Smooth muscle cell (in vitro differentiated cells): ENCODE measurements at regions not wholly inside any gene's neighbourhood (a gene's known extent, or its start where the extent isn't known, plus 50 kb on each side); places are given as distances from the start of the nearest gene placed in this dataset.

Experiments used
- DNase-seq: peaks from one replicate; lab custom pipeline; 2025; ENCODE audit not compliant: unreplicated experiment; lab: John Stamatoyannopoulos, UW
- H2AFZ ChIP-seq: fragments of 200-600 bp; sonication (generic); 2 replicates; pipeline ENCODE4 v1.6.0; 2016; ENCODE audit warnings: antibody characterized with exemption, low read depth, mild to moderate bottlenecking
- H3F3A ChIP-seq: fragments of 200-600 bp; sonication (generic); 2 replicates; pipeline ENCODE4 v1.6.0; 2017; ENCODE audit warnings: antibody characterized with exemption, low read depth
- H3K27ac ChIP-seq: fragments of 200-600 bp; sonication (generic); 2 replicates; pipeline ENCODE4 v1.5.1; 2016; ENCODE audit warnings: low read depth, mild to moderate bottlenecking
- H3K27me3 ChIP-seq: fragments of 200-600 bp; sonication (generic); 2 replicates; pipeline ENCODE4 v1.6.1; 2016; ENCODE audit warnings: low read depth, mild to moderate bottlenecking
- H3K36me3 ChIP-seq: fragments of 200-600 bp; sonication (generic); 2 replicates; pipeline ENCODE4 v1.5.1; 2016; ENCODE audit warnings: low read depth
- H3K4me1 ChIP-seq: fragments of 200-600 bp; sonication (generic); 2 replicates; pipeline ENCODE4 v1.5.1; 2016; ENCODE audit warnings: low read depth
- H3K4me2 ChIP-seq: fragments of 200-600 bp; sonication (generic); 2 replicates; pipeline ENCODE4 v1.6.0; 2016; ENCODE audit warnings: mild to moderate bottlenecking
- H3K4me3 ChIP-seq: fragments of 200-600 bp; sonication (generic); 2 replicates; pipeline ENCODE4 v1.5.1; 2016; ENCODE audit warnings: mild to moderate bottlenecking
- H3K79me2 ChIP-seq: fragments of 200-600 bp; sonication (generic); 2 replicates; pipeline ENCODE4 v1.6.0; 2016; ENCODE audit warnings: low read depth, mild to moderate bottlenecking
- H3K9ac ChIP-seq: fragments of 200-600 bp; sonication (generic); 2 replicates; pipeline ENCODE4 v1.6.0; 2016; ENCODE audit warnings: low read depth
- H3K9me3 ChIP-seq: fragments of 200-600 bp; sonication (generic); replicated peaks from 2 replicates; pipeline ENCODE4 v1.5.1; 2016; ENCODE audit warnings: low read depth
- H4K20me1 ChIP-seq: fragments of 200-600 bp; sonication (generic); 2 replicates; pipeline ENCODE4 v1.6.0; 2016; ENCODE audit warnings: low read depth
- CTCF ChIP-seq: fragments of 200-600 bp; sonication (generic); IDR thresholded peaks from 2 replicates; pipeline ENCODE4 v1.5.1; 2017; ENCODE audit warnings: borderline replicate concordance, mild to moderate bottlenecking, antibody characterized with exemption; ENCODE audit not compliant: insufficient read depth, poor library complexity, severe bottlenecking
- WGBS: methylation state at CpG from one replicate; pipeline ENCODE4 v1.1.7; 2016; ENCODE audit warnings: low lambda C conversion rate; 5-methylcytosine and 5-hydroxymethylcytosine counted together

DNA sequence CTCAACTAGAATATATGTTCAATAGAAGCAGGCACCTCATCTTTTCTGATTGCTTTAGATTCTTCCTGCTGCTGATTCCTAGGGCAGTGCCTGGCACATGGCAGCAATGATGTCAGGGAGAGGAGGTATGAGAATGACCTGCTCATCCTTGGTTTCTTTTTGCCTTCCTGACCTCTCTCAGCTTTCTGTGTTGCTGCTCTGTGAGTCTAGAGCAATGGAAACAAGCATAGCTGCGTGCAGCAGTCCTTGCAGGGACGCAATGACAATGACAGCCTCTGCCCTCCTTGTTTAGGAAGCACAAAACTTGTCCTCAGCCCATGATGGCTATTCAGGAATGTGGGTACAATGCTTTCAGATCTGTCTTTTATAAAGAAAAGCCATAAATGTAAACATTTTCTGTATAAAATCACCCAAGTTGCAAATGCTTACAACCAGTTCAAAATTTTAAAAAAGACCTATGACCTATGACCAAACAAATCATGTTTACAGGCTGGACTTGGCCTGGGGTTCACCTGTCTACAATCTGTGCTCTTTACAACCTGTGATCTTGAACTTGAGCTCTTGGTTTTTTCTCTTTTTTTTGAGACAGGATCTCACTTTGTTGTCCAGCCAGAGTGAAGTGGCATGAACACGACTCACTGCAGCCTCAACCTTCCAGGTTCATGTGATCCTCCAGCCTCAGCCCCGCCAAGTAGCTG is 549.4 kb upstream of the ATP2B1 start:
- WGBS: 94% methylated on average over 4 of the region's 4 CpGs
- H3K9ac ChIP-seq: no peak overlapping the region
- DNase-seq: no peak
- no peaks in the 10 kb centered on the region for H3K36me3 ChIP-seq
- H3K4me3 ChIP-seq: no peak overlapping the region
- no peaks in the 10 kb centered on the region for H3K9me3 ChIP-seq
- no peak overlapping the region for H2AFZ ChIP-seq
- no peak overlapping the region for H3K27ac ChIP-seq
- peaks cover 25% of the 10 kb centered on the region for H3F3A ChIP-seq
- TF ChIP-seq CTCF: no peak
- H3K27me3 ChIP-seq: no peaks in the 10 kb centered on the region
- H4K20me1 ChIP-seq: no peaks in the 10 kb centered on the region
- H3K4me2 ChIP-seq: no peak overlapping the region
- peaks cover 4% of the 10 kb centered on the region for H3K4me1 ChIP-seq
- H3K79me2 ChIP-seq: no peaks in the 10 kb centered on the region

DNA sequence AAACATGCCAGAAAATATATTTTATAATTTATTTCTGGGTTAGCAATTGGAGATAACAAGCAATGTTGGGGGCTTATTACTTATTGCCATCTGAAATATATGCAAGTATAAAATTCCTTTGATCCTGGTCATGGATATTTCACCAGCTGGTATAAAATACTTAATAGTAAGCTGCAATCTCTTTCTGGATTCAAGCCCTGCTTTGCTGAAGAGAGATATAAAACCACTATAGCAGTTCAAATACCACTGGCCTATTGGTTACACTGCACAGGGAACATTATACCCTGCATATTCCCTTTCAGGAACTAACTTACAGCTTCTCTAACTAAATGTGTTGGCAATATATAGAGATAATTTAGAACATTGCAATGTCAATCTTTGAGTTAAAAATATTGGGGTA is 546.2 kb upstream of the ATP2B1 start:
- no peak for TF ChIP-seq CTCF
- Histone ChIP-seq H3K4me2 (no peak overlapping the region), H3K36me3 (no peaks in the 10 kb centered on the region), H3K79me2 (no peaks in the 10 kb centered on the region), H4K20me1 (no peaks in the 10 kb centered on the region), H3K9me3 (no peaks in the 10 kb centered on the region), H3K27me3 (no peaks in the 10 kb centered on the region), H3K4me3 (no peak overlapping the region), H3K27ac (no peak overlapping the region), H3K4me1 (no peaks in the 10 kb centered on the region), H3K9ac (no peak overlapping the region), H3F3A (peaks cover 12% of the 10 kb centered on the region), H2AFZ (no peak overlapping the region)
- no peak for DNase-seq

DNA sequence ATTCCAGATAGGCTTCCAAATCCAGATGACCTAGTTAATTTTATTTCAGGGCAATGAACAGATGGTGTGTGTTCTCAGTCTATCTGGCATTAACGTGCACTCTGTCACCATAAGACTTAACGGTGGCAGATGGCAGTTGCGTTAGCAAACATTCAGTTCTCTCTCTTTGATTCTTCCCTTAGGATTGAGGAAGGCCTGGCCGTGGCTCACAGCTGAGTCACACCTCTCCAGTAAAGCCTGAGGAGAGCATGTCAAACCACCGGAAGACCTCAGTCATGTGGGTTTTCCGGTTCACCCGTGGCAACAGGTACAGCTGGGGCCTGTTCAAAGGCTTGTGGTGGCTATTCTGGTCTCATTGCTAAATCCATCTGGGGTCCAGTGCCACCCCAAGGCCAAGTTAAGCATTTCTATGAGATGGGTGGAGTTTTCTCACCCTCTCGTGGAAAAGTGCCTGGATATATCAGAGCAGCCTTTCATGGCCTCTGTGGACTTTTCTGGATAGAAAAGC is 545.1 kb upstream of the ATP2B1 start:
- H3K36me3 ChIP-seq: no peaks in the 10 kb centered on the region
- H3K4me1 ChIP-seq: no peaks in the 10 kb centered on the region
- H2AFZ ChIP-seq: no peak overlapping the region
- no peak for DNase-seq
- no peaks in the 10 kb centered on the region for H3K79me2 ChIP-seq
- peak overlapping the region; percentile 32 for H3K4me2 ChIP-seq
- H4K20me1 ChIP-seq: no peaks in the 10 kb centered on the region
- WGBS: 8% methylated on average over 8 of the region's 8 CpGs
- H3K9ac ChIP-seq: no peak overlapping the region
- H3K27me3 ChIP-seq: no peaks in the 10 kb centered on the region
- no peak overlapping the region for H3K4me3 ChIP-seq
- peaks cover 12% of the 10 kb centered on the region for H3F3A ChIP-seq
- TF ChIP-seq CTCF: peak; percentile 25
- peak overlapping the region; percentile 55 for H3K27ac ChIP-seq
- no peaks in the 10 kb centered on the region for H3K9me3 ChIP-seq

- Histone ChIP-seq H3F3A (peaks cover 12% of the 10 kb centered on the region), H3K4me3 (no peak overlapping the region), H3K9me3 (no peaks in the 10 kb centered on the region), H3K36me3 (no peaks in the 10 kb centered on the region), H3K9ac (no peak overlapping the region), H3K27ac (peak overlapping the region; percentile 55), H2AFZ (no peak overlapping the region), H3K4me1 (no peaks in the 10 kb centered on the region), H3K27me3 (no peaks in the 10 kb centered on the region), H3K4me2 (peak overlapping the region; percentile 32), H3K79me2 (no peaks in the 10 kb centered on the region), H4K20me1 (no peaks in the 10 kb centered on the region)
- no peak for DNase-seq
- no peak for TF ChIP-seq CTCF
- 88% methylated on average over 4 of the region's 4 CpGs for WGBS
Observed at GRCh38 chr12:90253136-90253535, 544.5 kb upstream of the ATP2B1 start.
